Lower leg skin (tissue), 4 donors: ENCODE measurements at regions not wholly inside any gene's neighbourhood (a gene's known extent, or its start where the extent isn't known, plus 50 kb on each side); places are given as distances from the start of the nearest gene placed in this dataset.

Experiments
- DNase-seq, 2 donors: peaks; one replicate each; pipeline ENCODE4 v3.0.0-alpha.2; 2019; ENCODE audit warnings: low spot score in 2 of 2
- H3K4me3 ChIP-seq: fragments of 200-600 bp; sonication (generic); 2 replicates; pipeline ENCODE4 v1.5.1; 2017; ENCODE audit warnings: mild to moderate bottlenecking, low read depth; ENCODE audit not compliant: poor library complexity, severe bottlenecking
- POLR2A ChIP-seq, 2 donors: fragments of 450-650 bp; IDR thresholded peaks; one replicate each; pipeline ENCODE4 v1.6.1; 2016 to 2017; ENCODE audit warnings: antibody characterized with exemption in 2 of 2, mild to moderate bottlenecking in 1 of 2, moderate library complexity in 1 of 2
- WGBS, 2 donors: methylation state at CpG; one replicate each; pipeline ENCODE4 v1.1.5; 2018; 5-methylcytosine and 5-hydroxymethylcytosine counted together
- intact Hi-C: fragments of 100-400 bp; cut with DNase I; formaldehyde crosslinking; loops from one replicate; pipeline ENCODE4 v1.15.0; 2023; ENCODE audit warnings: low total_unique reads
- TF ChIP-seq, protein P1 (sequence below), 3 donors: fragments of 450-650 bp; IDR thresholded peaks; one replicate each; pipeline ENCODE4 v1.5.1; 2016; ENCODE audit warnings: antibody characterized with exemption in 3 of 3, mild to moderate bottlenecking in 3 of 3, moderate library complexity in 2 of 3

DNA sequence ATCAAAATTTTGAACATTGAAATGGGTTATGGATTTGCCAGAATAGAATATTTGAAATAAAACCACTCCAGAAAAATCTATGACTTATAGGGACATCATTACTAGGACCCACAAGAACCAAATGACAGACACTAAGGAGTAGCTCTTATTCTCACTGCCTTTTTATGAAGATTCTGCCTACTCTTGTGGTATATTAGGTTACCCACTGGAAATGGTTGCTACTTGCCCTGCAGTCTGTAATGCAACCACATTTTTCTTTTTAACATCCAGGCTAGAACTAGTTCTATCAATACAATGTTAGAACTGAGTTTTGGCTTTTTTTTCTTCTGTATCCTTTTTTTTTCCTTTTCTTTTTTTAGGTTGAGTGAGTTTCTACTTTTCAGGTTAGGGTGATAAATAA lies 158.9 kb downstream of the PPP1R2C start:
- intact Hi-C loops, result no loop called here
- DNase-seq, result no peak
- TF ChIP-seq, protein P1, sequence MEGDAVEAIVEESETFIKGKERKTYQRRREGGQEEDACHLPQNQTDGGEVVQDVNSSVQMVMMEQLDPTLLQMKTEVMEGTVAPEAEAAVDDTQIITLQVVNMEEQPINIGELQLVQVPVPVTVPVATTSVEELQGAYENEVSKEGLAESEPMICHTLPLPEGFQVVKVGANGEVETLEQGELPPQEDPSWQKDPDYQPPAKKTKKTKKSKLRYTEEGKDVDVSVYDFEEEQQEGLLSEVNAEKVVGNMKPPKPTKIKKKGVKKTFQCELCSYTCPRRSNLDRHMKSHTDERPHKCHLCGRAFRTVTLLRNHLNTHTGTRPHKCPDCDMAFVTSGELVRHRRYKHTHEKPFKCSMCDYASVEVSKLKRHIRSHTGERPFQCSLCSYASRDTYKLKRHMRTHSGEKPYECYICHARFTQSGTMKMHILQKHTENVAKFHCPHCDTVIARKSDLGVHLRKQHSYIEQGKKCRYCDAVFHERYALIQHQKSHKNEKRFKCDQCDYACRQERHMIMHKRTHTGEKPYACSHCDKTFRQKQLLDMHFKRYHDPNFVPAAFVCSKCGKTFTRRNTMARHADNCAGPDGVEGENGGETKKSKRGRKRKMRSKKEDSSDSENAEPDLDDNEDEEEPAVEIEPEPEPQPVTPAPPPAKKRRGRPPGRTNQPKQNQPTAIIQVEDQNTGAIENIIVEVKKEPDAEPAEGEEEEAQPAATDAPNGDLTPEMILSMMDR (IDR thresholded peaks at IDR 0.05), result no peak
- no peak overlapping the region for H3K4me3 ChIP-seq

DNA sequence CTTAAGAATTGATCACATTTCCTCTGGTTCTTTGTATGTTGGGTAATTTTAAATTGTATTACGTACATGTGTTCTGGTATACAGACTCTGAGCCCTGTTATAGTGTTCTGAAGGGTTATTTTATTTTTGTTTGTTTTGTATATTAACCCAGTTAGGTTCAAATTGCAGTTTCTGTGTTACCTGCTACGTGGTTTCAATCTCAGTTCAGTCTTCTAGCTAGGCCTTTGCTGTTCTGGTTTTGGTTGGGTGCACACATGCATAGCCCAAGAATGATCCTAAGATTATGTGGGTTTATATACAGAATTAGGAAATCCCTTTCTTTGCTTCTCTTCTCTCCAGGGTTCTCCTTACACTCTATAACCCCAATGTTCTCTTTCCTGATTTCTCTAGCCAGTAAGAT lies 161.0 kb downstream of the PPP1R2C start:
- WGBS, 2 donors, result 72 to 100% methylated on average over 2 of the region's 2 CpGs
- no peak overlapping the region for H3K4me3 ChIP-seq
- TF ChIP-seq, protein P1 (IDR thresholded peaks at IDR 0.05), result no peak
- no peak for TF ChIP-seq POLR2A (IDR thresholded peaks at IDR 0.05)
- intact Hi-C loops, result no loop called here
- no peak for DNase-seq

DNA sequence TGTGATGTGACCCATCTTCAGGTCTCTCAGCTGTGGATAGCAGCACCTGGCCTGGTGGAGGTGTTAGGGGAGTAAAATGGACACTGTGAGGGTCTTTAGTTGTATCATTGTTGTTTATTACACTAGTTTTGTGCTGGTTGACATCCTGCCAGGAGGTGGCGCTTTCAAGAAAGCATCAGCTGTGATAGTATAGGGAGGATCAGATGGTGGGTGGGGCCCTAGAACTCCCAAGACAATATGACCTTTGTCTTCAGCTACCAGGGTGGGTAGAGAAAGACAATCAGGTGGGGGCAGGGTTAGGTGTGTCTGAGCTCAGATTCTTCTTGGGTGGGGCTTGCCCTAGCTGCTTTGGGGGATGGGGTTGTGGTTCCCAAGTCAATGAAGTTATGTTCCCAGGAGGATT lies 162.8 kb downstream of the PPP1R2C start:
- intact Hi-C loops, result no loop called here

DNA sequence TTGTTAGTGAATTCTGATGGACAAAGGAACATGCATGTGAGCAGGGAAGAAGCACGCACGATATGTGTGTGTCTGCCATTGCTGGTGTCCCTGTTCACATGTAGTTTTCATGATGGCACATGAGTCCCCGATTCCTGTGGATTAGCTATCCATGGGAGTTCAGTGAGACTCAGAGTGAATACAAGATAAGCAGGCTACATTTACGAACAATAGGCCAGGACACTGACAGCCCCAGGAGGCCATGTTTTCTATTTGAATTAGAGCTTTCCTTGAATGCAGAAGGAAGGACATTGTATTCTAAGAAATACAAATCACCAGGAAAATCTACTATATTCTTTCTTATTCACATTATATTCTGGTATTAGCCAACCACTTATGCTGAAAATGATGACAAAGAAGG lies 171.4 kb downstream of the PPP1R2C start:
- 90 to 100% methylated on average over 4 of the region's 4 CpGs for WGBS, 2 donors
- no peak overlapping the region for H3K4me3 ChIP-seq
- no peak for TF ChIP-seq POLR2A (IDR thresholded peaks at IDR 0.05)
- TF ChIP-seq, protein P1 (IDR thresholded peaks at IDR 0.05), result no peak
- intact Hi-C loops, result no loop called here
- no peak for DNase-seq

More for the DNA sequence above, 162.8 kb downstream of the PPP1R2C start:
- 72 to 100% methylated on average over 1 of the region's 1 CpG for WGBS, 2 donors
- no peak for TF ChIP-seq POLR2A (IDR thresholded peaks at IDR 0.05)
- TF ChIP-seq, protein P1 (IDR thresholded peaks at IDR 0.05), result no peak
- DNase-seq, result no peak
- no peak overlapping the region for H3K4me3 ChIP-seq

DNA sequence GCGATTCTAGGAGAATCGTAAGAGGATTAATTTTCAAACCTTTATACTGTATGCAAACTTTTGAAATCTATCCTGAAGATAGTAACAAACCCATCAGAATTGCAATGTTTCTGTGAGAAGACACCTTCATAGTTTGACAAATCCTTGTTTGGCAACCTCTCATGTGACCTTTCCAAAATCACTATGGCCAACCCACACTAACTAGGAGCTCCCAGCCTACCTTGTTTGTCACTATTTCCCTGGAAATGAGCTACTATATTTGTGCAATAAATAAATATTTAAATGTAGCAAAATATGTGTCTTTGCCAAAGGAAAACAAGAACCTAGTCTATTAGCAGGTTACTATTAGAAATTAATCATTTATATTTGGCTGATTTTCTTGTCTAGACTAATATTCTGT lies 173.7 kb downstream of the PPP1R2C start:
- DNase-seq, result no peak
- intact Hi-C loops, result no loop called here
- TF ChIP-seq, protein P1 (IDR thresholded peaks at IDR 0.05), result no peak
- TF ChIP-seq POLR2A (IDR thresholded peaks at IDR 0.05), result no peak
- H3K4me3 ChIP-seq, result no peak overlapping the region
- 86 to 97% methylated on average over 2 of the region's 2 CpGs for WGBS, 2 donors

DNA sequence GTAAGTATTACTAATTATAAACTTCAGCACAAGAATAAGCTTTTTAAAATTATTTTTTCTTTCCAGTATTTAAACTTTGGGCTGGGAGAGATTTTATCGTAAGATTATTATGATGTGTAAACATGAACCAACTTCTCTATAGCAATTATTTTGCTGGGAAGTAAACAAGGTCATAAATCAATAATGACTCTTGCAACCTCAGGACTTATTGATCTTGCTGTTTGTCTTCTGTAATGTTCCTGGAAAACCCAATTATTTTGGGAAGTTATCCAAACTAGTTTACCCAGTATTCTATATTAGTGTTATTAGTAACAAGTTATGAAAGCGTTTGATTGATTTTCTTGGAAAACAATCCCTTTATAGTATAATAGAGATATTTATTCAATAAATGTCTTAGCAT lies 174.9 kb downstream of the PPP1R2C start:
- no peak overlapping the region for H3K4me3 ChIP-seq
- intact Hi-C loops, result no loop called here
- 69 to 78% methylated on average over 2 of the region's 2 CpGs for WGBS, 2 donors
- DNase-seq, result no peak
- TF ChIP-seq, protein P1 (IDR thresholded peaks at IDR 0.05), result no peak
- TF ChIP-seq POLR2A (IDR thresholded peaks at IDR 0.05), result no peak
